HG03025 (cell line): ENCODE measurements at regions not wholly inside any gene's neighbourhood (a gene's known extent, or its start where the extent isn't known, plus 50 kb on each side); places are given as distances from the start of the nearest gene placed in this dataset.

Experiments
- ATAC-seq: cut with Tn5 transposase; IDR thresholded peaks from one replicate; pipeline ENCODE4 v1.9.1; 2021; ENCODE audit warnings: mild to moderate bottlenecking, moderate library complexity; ENCODE audit not compliant: unreplicated experiment, low FRiP score

DNA sequence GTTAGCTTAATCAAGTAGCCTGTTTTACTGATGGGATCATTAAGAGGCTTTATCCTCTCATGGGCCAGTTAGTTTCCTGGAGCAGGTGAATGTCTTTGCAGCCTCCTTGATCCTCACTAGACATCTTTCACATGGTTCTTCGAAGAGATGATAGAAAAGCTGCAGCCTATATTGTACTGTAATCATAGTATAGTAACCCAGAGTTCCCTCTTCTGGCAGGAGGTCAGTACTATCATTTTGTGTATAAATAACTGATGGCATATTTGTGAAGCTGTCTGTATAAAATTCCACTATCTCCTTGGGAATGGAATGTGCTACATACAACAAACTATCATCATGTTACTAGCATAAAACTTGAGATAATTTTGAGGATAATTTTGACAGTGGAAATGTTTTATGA is 123.8 kb upstream of the PRPS1L1 start:
- no peak for ATAC-seq

DNA sequence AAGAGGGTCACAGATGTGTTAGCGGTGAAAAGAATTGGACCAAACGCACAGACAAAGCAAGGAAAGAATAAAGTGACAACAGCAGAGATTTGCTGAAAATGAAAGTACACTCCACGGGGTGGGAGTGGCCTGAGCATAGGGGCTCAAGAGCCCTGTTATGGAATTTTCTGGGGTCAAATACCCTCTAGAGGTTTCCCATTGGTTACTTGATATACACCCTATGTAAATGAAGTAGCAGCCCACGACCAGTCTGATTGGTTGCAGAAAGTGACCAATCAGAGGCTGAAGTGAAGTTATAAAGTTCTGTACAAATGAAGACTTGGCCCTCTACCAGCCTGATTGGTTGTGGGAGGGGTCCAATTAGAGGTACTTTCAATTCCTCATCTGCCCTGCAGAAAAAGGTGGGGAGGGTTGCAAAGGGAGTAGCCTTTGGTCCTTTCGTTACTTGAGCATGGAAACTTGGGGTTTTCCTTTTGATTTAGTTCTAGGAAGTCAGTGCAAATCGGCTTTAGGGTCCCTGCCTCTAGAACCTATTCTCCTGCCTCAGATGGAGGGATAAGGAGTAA is 125.6 kb upstream of the PRPS1L1 start:
- no peak for ATAC-seq

DNA sequence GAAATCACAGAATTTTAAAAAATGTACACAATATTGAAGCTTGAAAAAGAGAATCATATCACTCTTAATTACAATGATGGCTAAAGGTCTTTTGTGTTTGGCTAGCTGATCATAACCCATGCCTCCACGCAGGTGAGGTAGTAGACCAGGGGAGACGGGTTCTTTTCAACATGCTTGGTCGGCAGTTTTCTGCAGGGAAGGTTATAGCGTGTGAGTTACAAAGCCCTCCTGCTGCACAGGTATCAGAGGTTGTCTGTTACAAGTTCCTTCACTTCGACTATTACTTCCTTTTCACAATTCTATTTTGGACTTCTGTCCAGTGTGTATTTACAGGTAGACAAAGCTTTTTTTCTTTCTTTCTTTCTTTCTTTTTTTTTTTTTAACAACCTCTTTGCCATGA is 127.1 kb upstream of the PRPS1L1 start:
- ATAC-seq, result no peak

DNA sequence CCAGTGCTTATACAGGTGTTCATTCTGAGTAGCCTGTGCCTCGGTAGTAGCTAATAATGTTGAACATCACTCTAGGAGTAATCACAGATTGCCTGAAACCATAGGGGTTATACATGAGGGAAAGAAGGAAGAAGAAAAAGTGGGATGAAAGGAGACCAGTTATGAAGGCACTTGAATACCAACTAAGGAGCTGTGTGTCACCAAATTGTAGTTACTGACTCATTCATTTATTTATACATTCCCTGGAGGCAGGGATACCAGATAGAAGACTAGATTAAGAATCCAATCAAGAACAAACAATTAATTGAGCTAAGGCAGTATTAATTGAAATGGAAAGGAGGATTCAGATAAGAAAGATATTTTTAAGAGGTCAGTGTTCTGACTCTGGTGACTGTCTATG is 129.6 kb upstream of the PRPS1L1 start:
- no peak for ATAC-seq

DNA sequence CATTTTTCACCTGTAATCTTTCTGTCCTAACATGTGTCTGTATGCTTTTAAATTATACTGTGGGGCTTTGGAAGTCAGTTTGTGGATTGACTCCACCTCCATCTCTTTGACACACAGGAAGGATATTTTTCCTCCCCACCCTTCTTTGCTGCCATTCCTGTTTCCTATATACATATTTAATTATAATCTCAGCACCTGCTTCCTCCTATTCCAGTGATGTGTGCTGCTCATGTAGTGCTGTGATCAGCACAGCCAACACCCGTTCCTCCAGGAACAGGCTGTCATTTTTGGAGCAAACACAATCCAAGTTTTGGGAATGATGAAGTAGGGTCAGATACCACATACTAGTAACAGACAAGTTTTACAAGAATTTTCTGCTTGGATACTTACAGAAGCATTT is 135.0 kb upstream of the PRPS1L1 start:
- no peak for ATAC-seq

DNA sequence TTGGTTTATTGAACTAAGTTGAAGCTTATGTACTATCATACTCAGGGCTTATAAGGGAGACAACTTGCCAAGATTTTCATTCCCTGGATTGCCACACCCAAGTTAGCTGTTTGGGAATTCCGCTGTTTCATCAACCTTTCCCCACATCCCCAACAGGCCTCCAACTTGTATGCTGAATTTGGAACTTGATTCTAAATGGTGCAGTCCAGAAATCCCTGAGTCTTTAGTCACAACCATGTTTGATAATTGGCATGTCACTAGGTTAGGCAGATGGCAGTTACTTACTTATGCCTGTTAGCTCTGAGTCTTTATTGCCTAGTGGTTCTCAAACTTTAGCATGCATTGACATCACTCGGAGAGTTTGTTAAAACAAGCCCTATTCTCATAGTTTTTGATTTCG is 135.4 kb upstream of the PRPS1L1 start:
- no peak for ATAC-seq

DNA sequence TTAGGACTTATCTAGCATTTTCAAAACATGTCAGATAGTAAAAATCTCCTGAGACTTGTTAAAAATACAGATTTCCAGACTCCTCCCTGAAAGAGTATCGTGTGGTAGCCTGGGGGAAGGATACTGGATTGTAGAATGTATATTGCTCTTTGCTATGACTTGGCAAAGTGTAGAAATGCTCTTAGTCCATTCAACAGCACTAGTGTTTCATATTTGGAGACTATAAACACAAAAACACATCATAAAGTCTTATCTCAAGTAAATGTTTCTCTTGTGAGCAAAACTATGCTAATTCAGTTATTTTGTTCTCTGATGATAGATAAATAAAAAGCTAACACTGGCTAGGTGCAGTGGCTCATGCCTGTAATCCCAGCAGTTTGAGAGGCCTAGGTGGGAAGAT is 137.5 kb upstream of the PRPS1L1 start:
- no peak for ATAC-seq

DNA sequence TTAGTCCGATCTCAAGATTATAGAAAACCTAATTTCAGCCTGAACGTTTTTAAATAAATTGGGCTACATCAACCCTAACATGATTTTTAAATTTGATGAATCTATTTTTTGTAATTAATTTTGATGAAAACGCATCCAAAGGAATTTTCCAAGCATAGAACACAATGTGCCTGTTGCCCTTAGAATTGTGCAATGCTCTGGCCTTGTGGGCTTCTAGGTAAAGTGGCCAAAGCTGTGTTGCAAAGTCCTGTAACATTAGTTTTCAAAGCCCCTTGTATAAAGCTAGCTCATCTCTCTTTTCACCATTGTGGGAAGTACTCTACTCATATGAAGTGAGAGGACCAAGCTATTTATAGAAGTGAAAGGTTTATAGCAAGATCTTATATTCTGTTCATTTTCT is 138.4 kb upstream of the PRPS1L1 start:
- no peak for ATAC-seq

DNA sequence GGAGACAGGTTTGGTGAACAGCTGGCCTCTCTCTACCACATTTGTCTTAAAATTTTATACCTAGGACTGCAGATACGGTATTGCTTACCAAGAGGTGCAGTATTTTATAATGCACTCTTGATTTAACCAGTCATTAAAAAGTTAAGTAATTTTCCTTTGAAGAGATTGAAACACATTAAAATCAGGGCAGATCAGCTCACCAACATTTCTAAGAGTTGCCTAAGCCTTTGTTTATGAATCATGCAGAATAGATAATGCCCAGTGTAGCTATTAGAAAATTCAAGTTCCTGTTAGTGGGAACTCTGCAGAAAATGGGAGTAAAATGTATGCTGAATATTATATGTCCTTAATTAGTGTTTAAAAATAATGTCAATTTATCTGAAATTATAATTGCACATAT is 140.2 kb upstream of the PRPS1L1 start:
- no peak for ATAC-seq

DNA sequence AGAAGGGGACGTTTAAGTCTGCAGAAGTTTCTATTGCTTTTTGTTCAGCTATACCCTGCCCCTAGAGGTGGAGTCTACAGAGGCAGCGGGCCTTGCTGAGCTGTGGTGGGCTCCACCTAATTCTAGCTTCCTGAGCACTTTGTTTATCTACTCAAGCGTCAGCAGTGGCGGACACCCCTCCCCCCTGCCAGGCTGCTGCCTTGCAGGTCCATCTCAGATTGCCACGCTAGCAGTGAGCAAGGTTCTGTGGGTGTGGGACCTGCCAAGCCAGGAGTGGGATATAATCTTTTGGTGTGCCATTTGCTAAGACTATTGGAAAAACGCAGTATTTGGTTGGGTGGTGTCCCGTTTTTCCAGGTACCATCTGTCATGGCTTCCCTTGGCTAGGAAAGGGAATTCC is 147.3 kb upstream of the PRPS1L1 start:
- no peak for ATAC-seq

DNA sequence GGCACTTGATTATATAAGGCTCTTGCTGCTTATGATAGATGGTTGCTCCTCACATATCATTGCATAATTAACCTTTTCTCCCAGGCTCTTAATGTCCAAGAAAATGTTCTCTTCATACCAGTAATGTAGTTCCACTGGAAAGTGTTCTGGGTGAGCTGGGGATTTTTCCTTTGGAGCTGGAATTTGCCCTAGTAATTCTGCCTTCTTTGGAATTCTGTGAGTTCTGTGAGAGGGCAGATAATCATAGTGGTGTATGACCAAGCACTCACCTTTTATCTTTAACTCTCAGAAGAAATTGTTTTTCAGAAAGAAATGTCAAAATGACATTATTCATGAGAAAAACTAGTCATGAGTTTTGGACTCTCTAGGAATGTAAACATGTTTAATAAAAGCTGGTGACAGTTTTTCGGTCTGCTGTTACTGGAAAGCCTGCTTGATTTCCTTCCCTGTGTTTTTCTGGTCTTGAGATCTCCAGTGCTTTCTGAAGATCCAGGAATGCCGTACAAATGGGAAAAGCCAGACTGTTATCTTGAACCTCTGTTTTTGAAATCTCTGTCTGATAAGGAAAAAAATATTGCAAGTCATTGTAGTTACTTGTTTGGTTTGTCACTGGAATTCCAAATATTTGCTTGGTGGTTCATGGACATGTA is 148.3 kb upstream of the PRPS1L1 start:
- ATAC-seq, result no peak

DNA sequence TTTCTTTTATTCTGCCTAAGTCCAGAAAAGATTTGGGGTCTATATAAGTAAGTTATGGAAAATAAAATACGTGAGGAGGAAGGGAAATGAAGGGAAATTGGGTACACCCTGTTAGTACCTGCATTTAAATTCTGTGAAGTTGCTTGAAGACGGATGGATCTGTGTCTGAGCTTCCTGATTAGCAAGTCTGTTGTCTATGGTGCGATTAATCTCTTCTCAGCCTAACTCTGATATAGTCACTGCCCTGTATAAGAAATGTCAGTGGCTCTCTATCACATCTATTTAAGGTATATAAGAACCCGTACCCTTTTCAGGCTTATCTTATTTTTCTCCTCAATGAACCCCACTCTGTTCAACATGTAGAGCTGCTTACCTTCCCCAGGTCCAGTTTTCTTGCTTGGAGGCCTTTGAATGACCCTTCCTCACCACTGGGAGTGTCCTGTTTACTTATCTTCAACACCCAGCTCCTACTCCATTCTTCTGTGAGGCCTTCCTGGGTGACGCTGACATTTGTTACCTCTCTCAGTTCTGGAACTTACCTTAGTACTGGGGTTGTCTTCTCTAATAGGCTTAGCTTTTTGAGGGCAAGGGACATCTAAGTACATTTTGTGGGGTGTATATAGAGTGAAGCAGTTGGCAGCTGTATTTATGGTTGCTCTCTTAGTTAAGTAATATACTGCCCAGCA is 149.6 kb upstream of the PRPS1L1 start:
- ATAC-seq, result no peak

DNA sequence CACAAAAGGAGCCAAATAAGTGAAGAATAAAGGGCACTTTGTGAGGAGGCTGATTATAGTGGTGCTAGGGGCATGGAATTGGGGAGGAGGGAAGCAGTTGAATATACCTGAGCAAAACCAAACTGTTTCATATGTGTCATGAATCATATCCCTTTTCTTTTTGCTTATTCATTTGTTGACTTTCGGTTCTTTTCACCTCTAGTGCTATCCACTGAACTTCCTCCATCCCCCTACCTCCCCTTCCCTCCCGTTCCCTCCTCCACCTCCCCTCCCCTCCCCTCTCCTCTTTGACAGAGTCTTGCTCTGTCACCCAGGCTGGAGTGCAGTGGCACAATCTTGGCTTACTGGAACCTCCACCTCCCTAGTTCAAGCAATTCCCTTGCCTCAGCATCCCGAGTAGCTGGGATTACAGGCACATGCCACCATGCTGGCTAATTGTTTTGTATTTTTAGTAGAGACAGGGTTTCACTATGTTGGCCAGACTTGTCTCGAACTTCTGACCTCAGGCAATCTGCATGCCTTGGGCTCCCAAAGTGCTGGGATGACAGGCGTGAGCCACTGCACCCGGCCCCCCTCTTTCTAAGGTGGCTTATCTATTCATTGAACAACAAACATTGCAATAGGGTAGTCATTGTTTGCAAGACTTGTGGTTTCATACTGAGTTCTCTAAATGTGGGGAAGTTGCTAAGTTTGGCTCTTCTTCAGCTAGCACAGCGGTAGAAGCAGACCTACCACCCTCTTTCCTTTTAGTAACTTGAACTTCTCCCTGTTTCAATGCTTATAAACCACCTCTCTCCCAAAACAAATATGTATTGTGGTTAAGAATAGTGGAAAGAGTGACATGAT is 150.4 kb upstream of the PRPS1L1 start:
- peak; percentile 95 for ATAC-seq

DNA sequence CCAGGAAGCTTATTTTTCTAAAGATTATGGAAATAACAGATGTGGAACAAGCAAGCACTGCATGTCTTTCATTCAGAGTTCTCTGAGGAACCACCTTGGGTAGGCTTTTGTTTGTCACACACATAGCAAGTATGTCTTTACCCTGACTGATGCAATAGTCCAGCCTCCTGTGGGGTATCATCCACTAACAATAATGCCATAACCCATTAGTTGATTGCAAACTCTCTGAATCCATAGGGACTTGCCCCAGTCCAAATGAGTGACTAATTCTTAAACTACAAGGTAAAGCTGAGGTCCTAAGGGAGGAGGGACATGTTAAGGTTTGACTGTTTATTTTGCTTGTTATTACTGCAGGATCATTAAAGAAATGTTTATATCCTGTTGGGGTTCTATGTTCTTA is 151.4 kb upstream of the PRPS1L1 start:
- ATAC-seq, result no peak

DNA sequence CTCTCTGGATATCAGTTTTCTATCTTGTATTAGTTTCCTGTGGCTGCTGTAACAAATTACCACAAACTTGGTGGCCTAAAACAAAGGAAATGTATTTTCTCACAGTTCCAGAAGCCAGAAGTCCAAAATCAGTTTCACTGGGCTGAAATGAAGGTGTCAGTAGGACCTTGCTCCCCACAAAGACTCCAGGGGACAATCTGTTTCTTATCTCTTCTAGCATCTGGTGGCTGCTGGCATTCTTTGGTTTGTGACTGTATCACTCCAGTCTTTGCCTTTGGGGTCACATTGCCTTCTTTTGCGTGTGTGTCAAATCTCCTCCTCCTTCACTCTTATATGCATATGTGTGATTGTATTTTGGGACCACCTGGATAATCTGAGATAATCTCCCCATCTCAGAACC is 153.0 kb upstream of the PRPS1L1 start:
- no peak for ATAC-seq

DNA sequence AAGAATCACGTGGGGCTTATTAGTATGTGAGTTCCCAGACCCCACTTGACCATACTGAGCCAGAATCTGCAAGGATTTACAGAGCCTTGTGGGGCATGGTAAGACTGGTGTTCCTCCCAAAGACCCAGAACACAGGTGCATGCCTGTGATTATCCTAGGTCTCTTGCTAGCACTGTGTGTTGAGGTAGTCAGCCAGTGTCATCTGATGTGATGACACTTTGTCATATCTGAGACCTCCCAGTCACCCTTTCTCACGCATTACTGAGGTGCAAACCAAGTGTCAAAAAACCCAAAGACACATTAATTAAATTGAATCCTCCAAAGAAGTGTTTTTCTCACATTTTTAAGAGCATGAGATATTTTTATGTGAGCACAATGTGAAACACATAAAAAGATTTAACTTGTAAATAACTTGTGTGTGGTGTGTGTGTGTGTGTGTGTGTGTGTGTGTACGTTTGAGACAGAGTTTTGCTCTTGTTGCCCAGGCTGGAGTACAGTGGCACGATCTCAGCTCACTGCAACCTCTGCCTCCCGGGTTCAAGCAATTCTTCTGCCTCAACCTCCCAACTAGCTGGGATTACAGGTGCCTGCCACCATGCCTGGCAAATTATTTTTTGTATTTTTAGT is 162.0 kb upstream of the PRPS1L1 start:
- ATAC-seq, result no peak

DNA sequence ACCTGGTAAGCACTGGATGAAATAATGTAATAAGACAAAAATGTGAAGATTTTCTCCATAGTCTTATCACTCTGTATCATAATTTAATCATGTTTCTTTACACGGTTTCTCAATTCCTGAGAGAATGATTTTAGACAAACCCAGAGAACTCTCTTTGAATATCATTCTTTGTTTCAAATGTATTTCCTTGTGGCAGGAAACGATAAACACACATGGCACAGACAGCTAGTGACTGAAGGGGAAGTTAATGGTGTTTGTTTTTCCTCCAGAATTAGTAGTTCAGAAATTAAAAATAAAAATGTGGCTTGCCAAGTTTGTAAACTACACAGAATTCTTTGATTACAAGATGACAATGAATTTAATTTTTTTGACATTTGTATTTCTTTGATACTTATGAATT is 163.7 kb upstream of the PRPS1L1 start:
- no peak for ATAC-seq

DNA sequence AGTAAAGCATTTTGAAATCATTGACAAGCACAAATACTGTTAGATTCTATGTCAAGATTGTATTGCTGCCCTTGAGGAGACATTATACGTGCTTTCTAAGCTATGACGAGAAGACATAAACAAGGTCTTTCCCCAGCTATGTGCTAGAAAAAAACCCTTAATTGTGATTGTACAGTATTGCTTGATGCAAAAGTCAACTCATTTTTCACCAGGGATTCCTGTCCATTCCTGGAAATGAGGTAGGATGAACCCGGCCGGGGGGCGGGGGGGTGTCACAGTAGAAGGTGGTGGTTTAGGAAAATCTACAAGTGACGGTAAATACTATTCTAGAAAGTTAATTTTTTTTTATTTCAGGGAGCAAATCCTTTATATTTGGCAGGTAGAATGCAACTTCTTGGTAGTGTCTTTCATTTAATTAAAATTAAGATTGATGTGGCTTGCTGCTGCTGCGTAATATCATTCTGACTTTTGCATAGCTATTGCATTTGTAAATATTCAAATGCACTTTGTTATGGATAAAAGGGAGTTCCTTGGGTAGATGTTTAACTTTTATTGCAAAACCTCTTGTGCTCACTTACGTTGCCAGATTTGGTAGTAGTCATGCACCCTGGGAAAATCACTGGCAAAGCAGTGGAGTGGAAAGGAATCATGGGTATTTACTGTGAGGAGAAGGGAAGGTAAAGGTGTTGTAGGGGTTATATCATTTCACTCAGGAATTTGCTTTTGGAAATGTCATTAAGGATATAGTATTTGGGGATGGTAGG is 164.4 kb upstream of the PRPS1L1 start:
- no peak for ATAC-seq

DNA sequence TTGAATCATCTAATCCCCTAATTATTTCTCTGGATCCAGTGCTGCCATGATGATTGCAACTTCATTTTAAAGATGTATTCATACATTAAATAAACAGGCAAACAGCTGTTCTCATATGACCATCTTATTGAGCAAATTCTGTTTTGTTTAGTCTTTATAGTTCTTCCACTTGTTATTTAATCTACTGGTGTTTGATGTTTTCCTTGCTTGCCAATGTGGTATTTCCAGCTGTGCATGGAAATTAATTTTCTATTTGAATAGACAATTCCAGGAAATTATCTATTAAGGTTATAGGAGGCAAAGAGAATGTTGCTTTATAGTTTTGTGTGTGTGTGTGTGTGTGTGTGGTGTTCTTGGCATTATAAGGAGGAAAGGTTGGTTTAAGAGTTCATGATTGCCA is 167.0 kb upstream of the PRPS1L1 start:
- ATAC-seq, result no peak

DNA sequence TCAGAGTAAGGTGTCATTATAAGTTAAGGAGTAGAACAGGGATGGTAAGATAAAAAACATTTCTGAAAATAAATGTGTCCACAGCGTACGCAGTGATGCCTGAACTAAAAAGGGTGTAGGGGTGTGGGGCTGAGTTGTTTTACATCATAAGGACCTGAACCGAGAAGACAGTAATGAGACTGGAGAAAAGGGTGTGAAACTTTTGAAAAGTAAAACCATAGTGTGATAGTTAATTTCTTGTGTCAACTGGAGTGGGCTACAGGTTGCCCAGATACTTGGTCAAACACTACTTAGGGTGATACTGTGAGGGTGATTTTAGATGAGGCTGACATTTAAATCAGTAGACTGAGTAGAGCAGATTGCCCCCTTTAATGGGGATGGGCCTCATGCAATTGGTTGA is 169.0 kb upstream of the PRPS1L1 start:
- ATAC-seq, result no peak
